ENCODE measurements at regions not wholly inside any gene's neighbourhood (a gene's known extent, or its start where the extent isn't known, plus 50 kb on each side); places are given as distances from the start of the nearest gene placed in this dataset.

- H3K9me3 ChIP-seq (ENCODE audit: control insufficient read depth, low read length) = no peaks in the 10 kb centered on the region
- no peak overlapping the region for H3K4me3 Mint-ChIP-seq
- no peak for DNase-seq
- H3K4me1 ChIP-seq (ENCODE audit: control insufficient read depth, insufficient read depth, low read length) = no peaks in the 10 kb centered on the region
- peaks cover 2% of the 10 kb centered on the region for H3K4me1 Mint-ChIP-seq
- H3K4me3 ChIP-seq (ENCODE audit: low read length) = no peak overlapping the region
- H3K9me3 Mint-ChIP-seq = no peaks in the 10 kb centered on the region
- H3K27ac Mint-ChIP-seq = no peak overlapping the region
- no peaks in the 10 kb centered on the region for H3K36me3 ChIP-seq (ENCODE audit: control insufficient read depth, insufficient read depth, low read length)
- H3K9ac ChIP-seq (ENCODE audit: extremely low read depth, low read length, poor library complexity, severe bottlenecking) = no peak overlapping the region
- H3K27ac ChIP-seq (ENCODE audit: low read depth, low read length) = no peak overlapping the region
- no peaks in the 10 kb centered on the region for H3K27me3 ChIP-seq (ENCODE audit: control insufficient read depth, insufficient read depth, low read length, poor library complexity, severe bottlenecking)
- no peaks in the 10 kb centered on the region for H3K36me3 Mint-ChIP-seq (ENCODE audit: low read depth)
- TF ChIP-seq CTCF (conservative IDR thresholded peaks at IDR 0.05) = no peak
- WGBS, 2 experiments (ENCODE audit: insufficient coverage in 1 of 2, insufficient read length in 1 of 2) = 76 to 86% methylated on average over 5 to 6 of the region's 6 CpGs
- no peaks in the 10 kb centered on the region for H3K27me3 Mint-ChIP-seq (ENCODE audit: insufficient read depth)
Observed at GRCh38 chr12:96143827-96144565, 50.2 kb upstream of the ELK3 start.

Measured in endodermal cell (in vitro differentiated cells).